Fibroblast of villous mesenchyme (primary cell): ENCODE measurements at regions not wholly inside any gene's neighbourhood (a gene's known extent, or its start where the extent isn't known, plus 50 kb on each side); places are given as distances from the start of the nearest gene placed in this dataset.
A peak's percentile ranks its signal among the peaks of the same experiment; 100 is the strongest.

Experiments
- DNase-seq: peaks from one replicate; pipeline ENCODE4 v3.0.0-alpha.2; 2010; ENCODE audit warnings: low read depth
- H3K4me3 ChIP-seq: 2 replicates; pipeline ENCODE4 v1.5.1; 2011; ENCODE audit warnings: low read depth, mild to moderate bottlenecking, low read length
- TF ChIP-seq, protein P1 (sequence below): IDR thresholded peaks from 2 replicates; pipeline ENCODE4 v1.5.1; 2012; ENCODE audit warnings: low read depth, mild to moderate bottlenecking, low read length; ENCODE audit not compliant: insufficient read depth

DNA sequence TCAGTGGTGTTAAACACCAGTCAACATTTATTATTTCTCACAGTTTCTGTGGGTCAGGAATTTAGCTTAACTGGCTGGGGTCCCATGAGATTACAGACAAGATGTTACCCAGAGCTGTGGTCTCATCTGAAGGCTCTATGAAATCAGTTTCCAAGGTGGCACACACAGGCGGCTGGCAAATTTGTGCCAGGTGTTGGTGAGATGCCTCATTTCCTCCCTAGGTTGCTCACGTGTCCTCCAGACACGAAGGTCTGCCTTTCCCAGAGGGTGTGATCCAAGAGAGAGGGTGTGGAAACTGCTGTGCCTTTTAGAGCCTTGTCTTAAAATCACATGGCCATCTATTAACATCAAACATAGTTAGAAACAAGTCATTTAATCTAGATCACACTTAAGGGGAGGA lies 209.0 kb downstream of the JCAD start:
- TF ChIP-seq, protein P1, sequence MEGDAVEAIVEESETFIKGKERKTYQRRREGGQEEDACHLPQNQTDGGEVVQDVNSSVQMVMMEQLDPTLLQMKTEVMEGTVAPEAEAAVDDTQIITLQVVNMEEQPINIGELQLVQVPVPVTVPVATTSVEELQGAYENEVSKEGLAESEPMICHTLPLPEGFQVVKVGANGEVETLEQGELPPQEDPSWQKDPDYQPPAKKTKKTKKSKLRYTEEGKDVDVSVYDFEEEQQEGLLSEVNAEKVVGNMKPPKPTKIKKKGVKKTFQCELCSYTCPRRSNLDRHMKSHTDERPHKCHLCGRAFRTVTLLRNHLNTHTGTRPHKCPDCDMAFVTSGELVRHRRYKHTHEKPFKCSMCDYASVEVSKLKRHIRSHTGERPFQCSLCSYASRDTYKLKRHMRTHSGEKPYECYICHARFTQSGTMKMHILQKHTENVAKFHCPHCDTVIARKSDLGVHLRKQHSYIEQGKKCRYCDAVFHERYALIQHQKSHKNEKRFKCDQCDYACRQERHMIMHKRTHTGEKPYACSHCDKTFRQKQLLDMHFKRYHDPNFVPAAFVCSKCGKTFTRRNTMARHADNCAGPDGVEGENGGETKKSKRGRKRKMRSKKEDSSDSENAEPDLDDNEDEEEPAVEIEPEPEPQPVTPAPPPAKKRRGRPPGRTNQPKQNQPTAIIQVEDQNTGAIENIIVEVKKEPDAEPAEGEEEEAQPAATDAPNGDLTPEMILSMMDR, result no peak
- no peak overlapping the region for H3K4me3 ChIP-seq
- DNase-seq, result no peak

DNA sequence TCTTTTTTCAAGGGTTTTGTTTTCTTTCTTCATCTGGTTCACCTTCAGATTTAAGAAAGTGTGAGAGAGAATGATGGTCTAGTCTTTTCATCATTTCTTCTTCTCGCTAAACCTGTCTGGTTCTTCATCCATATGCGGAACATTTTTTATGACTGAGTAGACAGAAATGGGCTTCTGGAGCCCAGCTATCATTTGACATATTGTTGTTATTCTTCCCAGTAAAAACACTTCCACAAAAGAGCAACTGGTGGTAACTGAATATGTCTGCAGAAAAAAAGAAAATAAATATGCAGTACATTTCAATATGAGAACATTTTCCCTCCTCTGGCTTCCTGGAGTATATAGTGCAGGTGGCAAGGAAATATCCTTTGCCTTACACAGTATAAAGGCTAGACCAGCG lies 209.5 kb downstream of the JCAD start:
- peak overlapping the region; percentile 47 for H3K4me3 ChIP-seq
- TF ChIP-seq, protein P1, result no peak

DNA sequence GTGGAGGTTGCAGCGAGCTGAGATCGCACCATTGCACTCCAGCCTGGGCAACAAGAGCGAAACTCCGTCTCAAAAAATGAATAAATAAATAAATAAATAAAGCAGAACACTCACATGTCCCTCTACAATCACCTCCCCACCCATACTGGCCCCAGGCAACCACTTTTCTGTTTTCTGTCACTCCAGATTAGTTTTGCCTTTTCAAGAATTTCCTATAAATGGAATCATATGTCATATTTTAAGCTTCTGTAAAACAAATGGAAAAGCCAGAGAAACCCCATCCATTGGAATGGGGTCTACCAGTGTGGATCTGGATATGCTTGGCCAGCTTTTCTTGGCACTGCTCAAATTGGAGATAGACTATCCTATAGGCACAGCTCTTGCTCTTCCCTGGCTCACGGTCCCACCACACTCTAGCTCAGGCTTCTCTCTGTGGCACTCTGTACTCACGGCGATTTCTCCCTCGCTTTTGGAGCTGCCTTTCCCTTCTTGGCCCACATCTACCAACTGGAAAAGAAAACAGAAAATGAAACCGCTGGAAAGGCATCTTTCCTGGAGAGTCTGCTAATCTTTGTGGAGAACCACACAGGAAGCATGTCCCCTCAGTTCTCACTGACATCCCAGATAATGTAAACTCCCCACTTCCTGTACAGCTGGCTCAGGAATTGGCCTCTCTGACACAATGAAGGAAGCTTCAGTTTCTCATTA lies 210.1 kb downstream of the JCAD start:
- peak; percentile 95 for DNase-seq
- H3K4me3 ChIP-seq, result peak overlapping the region; percentile 47

More for the DNA sequence above, 209.5 kb downstream of the JCAD start:
- DNase-seq, result no peak

DNA sequence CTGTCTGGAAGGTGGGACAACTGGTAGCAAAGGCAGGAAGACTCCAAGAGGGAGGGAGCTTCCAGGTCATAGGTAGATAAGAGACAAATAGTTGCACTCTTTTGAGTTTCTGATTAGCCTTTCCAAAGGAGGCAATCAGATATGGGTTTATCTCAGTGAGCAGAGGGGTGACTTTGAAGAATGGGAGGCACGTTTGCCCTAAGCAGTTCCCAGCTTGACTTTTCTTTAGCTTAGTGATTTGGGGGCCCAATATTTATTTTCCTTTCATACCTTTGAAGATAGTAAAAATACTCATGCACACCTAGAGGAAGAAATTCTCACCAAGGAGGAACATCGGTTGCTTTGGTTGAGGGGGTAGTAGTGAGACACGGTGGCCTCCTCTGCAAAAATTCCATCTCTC lies 212.1 kb upstream of the SVIL start:
- H3K4me3 ChIP-seq, result no peak overlapping the region
- no peak for DNase-seq
- TF ChIP-seq, protein P1, result no peak

More for the DNA sequence above, 210.1 kb downstream of the JCAD start:
- TF ChIP-seq, protein P1, result no peak

DNA sequence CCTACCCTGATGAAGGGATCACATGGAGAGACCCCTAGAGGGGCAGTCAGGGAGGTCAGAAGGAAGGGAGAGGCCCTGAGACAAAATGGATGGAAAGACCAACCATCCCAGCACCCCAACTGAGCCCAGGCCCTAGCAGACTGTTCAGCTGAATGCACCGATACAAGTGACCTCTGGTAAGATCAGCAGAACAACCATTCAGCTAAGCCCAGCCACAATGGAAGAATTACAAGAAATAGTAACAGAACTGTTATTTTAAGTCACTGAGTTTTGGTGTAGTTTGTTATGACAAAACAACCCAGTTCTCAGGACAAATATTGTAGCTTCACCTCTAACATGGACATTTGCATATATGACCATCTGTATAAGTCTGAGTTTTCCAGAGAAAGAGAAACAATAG lies 210.4 kb upstream of the SVIL start:
- TF ChIP-seq, protein P1, result no peak
- H3K4me3 ChIP-seq, result no peak overlapping the region
- DNase-seq, result no peak

DNA sequence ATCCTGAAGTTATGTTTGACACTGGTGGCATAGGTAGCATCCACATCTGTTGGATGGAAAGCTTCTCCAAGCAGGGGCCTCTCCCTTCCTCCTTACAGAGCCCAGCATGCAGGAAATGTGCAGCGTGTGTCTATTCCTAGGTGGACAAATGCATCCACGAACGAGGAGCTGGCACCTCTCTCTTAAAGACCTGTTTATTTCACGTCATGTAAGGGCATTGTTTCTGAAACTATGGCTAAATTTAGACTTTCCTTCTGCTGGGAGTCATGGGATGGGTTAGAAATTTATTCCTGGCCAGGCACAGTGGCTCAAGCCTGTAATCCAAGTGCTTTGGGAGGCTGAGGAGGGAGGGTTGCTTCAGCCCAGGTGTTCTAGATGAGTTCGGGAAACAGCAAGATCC lies 208.4 kb upstream of the SVIL start:
- DNase-seq, result no peak
- TF ChIP-seq, protein P1, result no peak
- H3K4me3 ChIP-seq, result no peak overlapping the region
